Islet precursor cell (in vitro differentiated cells): ENCODE measurements at regions not wholly inside any gene's neighbourhood (a gene's known extent, or its start where the extent isn't known, plus 50 kb on each side); places are given as distances from the start of the nearest gene placed in this dataset.

ENCODE experiments used
- DNase-seq: peaks from one replicate; pipeline ENCODE4 v3.0.0-alpha.2; 2018

- peak; percentile 92 for DNase-seq
Measured at GRCh38 chr2:217289907-217290280, 430.0 kb upstream of the TNP1 start.

- DNase-seq, result peak; percentile 57
Measured at GRCh38 chr2:217289177-217289906, 429.5 kb upstream of the TNP1 start.

GRCh38 chr2:217288472-217289063 is 428.7 kb upstream of the TNP1 start:
- no peak for DNase-seq

GRCh38 chr2:217286833-217287232 is 427.0 kb upstream of the TNP1 start:
- DNase-seq, result no peak

GRCh38 chr2:217285926-217286325 is 426.1 kb upstream of the TNP1 start:
- DNase-seq, result no peak

GRCh38 chr2:217283460-217283859 is 423.6 kb upstream of the TNP1 start:
- DNase-seq, result no peak

- DNase-seq, result no peak
Measured at GRCh38 chr2:217282531-217282930, 422.7 kb upstream of the TNP1 start.

- peak; percentile 68 for DNase-seq
Measured at GRCh38 chr2:217279556-217279955, 419.7 kb upstream of the TNP1 start.

GRCh38 chr2:217279140-217279539 is 419.3 kb upstream of the TNP1 start:
- DNase-seq, result no peak

GRCh38 chr2:217277646-217278398 is 418.0 kb upstream of the TNP1 start:
- DNase-seq, result peak; percentile 92

GRCh38 chr2:217276433-217276832 is 416.6 kb upstream of the TNP1 start:
- DNase-seq, result no peak

- no peak for DNase-seq
Measured at GRCh38 chr2:217275091-217275490, 415.2 kb upstream of the TNP1 start.

GRCh38 chr2:217274578-217274977 is 414.7 kb upstream of the TNP1 start:
- no peak for DNase-seq

GRCh38 chr2:217273851-217274250 is 414.0 kb upstream of the TNP1 start:
- DNase-seq, result no peak

- no peak for DNase-seq
Measured at GRCh38 chr2:217273162-217273561, 413.3 kb upstream of the TNP1 start.

GRCh38 chr2:217271813-217272212 is 411.9 kb upstream of the TNP1 start:
- DNase-seq, result no peak

- DNase-seq, result no peak
Measured at GRCh38 chr2:217270485-217271121, 410.7 kb upstream of the TNP1 start.

GRCh38 chr2:217269701-217270484 is 410.0 kb upstream of the TNP1 start:
- DNase-seq, result no peak

- no peak for DNase-seq
Measured at GRCh38 chr2:217268978-217269377, 409.1 kb upstream of the TNP1 start.

- no peak for DNase-seq
Measured at GRCh38 chr2:217267758-217268157, 407.9 kb upstream of the TNP1 start.

- no peak for DNase-seq
Measured at GRCh38 chr2:217263756-217264155, 403.9 kb upstream of the TNP1 start.

- no peak for DNase-seq
Measured at GRCh38 chr2:217262911-217263310, 403.0 kb upstream of the TNP1 start.

- DNase-seq, result no peak
Measured at GRCh38 chr2:217261452-217261851, 401.6 kb upstream of the TNP1 start.
